Activated CD4-positive, alpha-beta memory T cell treated with anti-CD3 and anti-CD28 coated beads for 36 hours (primary cell): ENCODE measurements at regions not wholly inside any gene's neighbourhood (a gene's known extent, or its start where the extent isn't known, plus 50 kb on each side); places are given as distances from the start of the nearest gene placed in this dataset.

Experiments
- CTCF ChIA-PET: fragments of 350-600 bp; sonication (Branson Sonifier 250); formaldehyde crosslinking; loops from one replicate; lab custom pipeline; 2021; ENCODE audit warnings: antibody characterized with exemption, inconsistent platforms; lab: Charles Lee
- POLR2A ChIA-PET: fragments of 350-600 bp; sonication (Branson Sonifier 250); formaldehyde crosslinking; loops from one replicate; lab custom pipeline; 2021; ENCODE audit warnings: antibody characterized with exemption; lab: Charles Lee
- DNase-seq: peaks from one replicate; pipeline ENCODE4 v3.0.0-alpha.2; 2020
- H3K27ac Mint-ChIP-seq: one replicate; pipeline ENCODE4 v1.8.0; 2021; ENCODE audit warnings: mixed read lengths
- H3K27me3 Mint-ChIP-seq: one replicate; pipeline ENCODE4 v1.8.0; 2021; ENCODE audit warnings: mixed read lengths
- H3K36me3 Mint-ChIP-seq: one replicate; pipeline ENCODE4 v1.8.0; 2021; ENCODE audit warnings: mixed read lengths
- H3K4me1 Mint-ChIP-seq: one replicate; pipeline ENCODE4 v1.8.0; 2021; ENCODE audit warnings: low read depth, mixed read lengths
- H3K4me3 Mint-ChIP-seq: one replicate; pipeline ENCODE4 v1.8.0; 2021; ENCODE audit warnings: mild to moderate bottlenecking, mixed read lengths
- H3K9me3 Mint-ChIP-seq: one replicate; pipeline ENCODE4 v1.8.0; 2021; ENCODE audit warnings: mixed read lengths
- intact Hi-C: fragments of 100-400 bp; cut with micrococcal nuclease; formaldehyde crosslinking; loops from one replicate; pipeline ENCODE4 v1.15.1; 2023

DNA sequence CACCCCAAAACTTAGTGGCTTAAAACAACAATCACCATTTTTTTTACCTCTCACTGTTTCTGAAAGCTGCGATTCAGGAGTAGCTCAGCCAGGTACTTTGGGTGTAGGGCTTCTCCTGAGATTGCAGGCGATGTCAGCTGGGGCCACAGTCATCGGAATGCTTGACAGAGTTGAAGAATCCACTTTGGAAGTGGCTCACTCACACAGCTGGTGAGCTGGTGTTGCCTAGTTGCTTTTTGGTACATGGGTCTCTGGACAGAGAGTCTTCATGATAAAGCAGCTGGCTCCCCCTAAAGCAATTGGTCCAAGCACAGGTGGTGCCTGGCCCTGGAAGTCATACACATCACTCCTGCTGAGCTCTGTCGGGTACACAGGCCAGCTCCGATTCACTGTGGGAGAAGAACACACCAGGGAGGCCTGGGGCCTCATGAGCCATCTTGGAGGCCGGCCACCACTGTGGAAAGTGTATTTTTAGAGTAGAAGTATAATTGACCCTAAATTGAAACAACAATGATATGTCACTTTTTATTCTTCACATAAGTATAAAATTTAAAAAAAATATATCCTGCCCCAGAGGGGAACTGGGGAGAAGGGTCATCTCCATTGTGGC is 75.2 kb upstream of the GALNT2 start:
- intact Hi-C loops: no loop called here
- H3K4me1 Mint-ChIP-seq: no peaks in the 10 kb centered on the region
- DNase-seq: no peak

DNA sequence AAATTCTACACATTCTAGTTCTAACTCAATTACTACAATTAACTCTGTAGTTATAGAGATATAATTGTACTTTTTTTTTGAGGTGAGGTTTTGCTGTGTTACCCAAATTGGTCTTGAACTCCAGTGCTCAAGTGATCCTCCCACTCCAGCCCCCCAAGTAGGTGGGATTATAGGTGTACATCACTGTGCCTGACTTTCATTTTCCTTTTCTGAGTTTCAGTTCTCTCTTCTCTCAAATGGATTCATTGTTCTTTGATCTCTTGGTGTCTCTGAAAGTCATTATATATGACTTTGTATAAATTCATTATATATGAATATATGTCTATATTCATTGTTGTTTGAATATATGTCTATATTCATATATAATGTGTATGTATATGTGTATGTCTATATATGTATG is 74.0 kb upstream of the GALNT2 start:
- ChIA-PET CTCF (no interaction called here), POLR2A (no interaction called here)
- intact Hi-C loops: no loop called here
- Mint-ChIP-seq H3K9me3 (no peaks in the 10 kb centered on the region), H3K4me3 (no peak overlapping the region), H3K27me3 (peaks cover 1% of the 10 kb centered on the region), H3K4me1 (no peaks in the 10 kb centered on the region), H3K36me3 (no peaks in the 10 kb centered on the region), H3K27ac (no peak overlapping the region)
- no peak for DNase-seq

More for the DNA sequence above, 75.2 kb upstream of the GALNT2 start:
- POLR2A ChIA-PET: interaction anchor here (0.6 kb wide), 1 partner anchor 718 kb away, joined by 6 read pairs; no protein-coding TSS in a partner anchor
- H3K27ac Mint-ChIP-seq: no peak overlapping the region
- no peaks in the 10 kb centered on the region for H3K9me3 Mint-ChIP-seq
- CTCF ChIA-PET: interaction anchor here (0.5 kb wide), 1 partner anchor 20 kb away, joined by 3 read pairs; no protein-coding TSS in a partner anchor
- no peaks in the 10 kb centered on the region for H3K36me3 Mint-ChIP-seq
- no peak overlapping the region for H3K4me3 Mint-ChIP-seq
- H3K27me3 Mint-ChIP-seq: peaks cover 1% of the 10 kb centered on the region

DNA sequence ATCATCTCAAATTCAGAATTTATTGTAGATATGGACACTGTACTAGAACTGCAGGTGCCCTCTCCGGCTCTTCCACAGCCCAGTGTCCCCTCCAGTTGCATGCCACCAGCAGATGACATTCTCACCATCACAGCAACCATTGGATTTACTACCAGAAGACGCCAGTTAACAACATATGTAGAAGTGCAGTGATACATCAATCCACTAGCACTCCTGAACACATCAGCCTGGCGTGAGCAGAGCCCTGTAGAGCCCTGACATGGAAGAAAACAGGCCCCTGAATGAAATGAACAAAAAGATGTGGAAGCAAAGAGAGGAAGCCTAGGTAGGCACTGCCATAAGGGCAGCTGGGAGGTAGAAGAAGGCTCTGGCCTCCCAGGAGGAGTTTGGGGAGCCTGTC is 73.1 kb upstream of the GALNT2 start:
- CTCF ChIA-PET: no interaction called here
- Mint-ChIP-seq H3K27ac (no peak overlapping the region), H3K9me3 (no peaks in the 10 kb centered on the region), H3K27me3 (no peaks in the 10 kb centered on the region), H3K36me3 (no peaks in the 10 kb centered on the region), H3K4me1 (no peaks in the 10 kb centered on the region), H3K4me3 (no peak overlapping the region)
- intact Hi-C loops: no loop called here
- DNase-seq: no peak
- POLR2A ChIA-PET: no interaction called here

DNA sequence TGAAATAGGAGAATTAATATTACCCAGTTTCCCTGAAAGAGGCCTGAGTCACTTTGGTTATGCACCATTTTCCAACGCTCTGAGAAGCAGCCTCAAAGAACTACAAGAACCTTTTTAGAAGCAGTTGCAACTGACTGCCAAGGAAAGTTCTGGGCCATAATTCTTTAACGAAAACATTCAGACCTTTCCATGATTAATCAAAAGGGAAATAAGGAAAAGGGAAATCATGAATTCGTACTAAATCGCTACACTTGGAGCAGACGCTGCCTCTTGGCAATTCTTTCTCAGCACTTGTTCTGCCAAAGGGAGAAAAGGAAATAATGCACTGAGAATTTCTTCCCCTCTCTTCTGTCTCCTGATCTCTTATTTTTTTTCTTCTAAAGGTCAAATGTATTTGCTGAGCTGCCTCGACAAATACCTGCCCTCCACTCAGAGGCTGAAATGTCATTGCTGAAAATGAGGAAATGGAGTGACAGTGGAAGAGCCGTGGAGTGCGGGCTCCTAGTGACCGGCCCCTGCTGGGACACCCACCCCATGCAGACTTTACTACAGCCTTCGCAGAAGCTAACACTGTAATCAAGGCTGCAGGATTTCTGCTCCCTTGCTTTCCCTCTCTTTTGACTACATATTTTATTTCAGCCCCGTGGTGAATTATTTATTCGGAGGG is 67.9 kb upstream of the GALNT2 start:
- ChIA-PET CTCF (interaction anchor here (0.7 kb wide), 1 partner anchor 9 kb away, joined by 4 read pairs; no protein-coding TSS in a partner anchor), POLR2A (no interaction called here)
- H3K27me3 Mint-ChIP-seq: no peaks in the 10 kb centered on the region
- no peak overlapping the region for H3K4me3 Mint-ChIP-seq
- H3K27ac Mint-ChIP-seq: no peak overlapping the region
- no peaks in the 10 kb centered on the region for H3K4me1 Mint-ChIP-seq
- H3K36me3 Mint-ChIP-seq: no peaks in the 10 kb centered on the region
- no peak for DNase-seq
- H3K9me3 Mint-ChIP-seq: no peaks in the 10 kb centered on the region
- intact Hi-C loops: no loop called here

DNA sequence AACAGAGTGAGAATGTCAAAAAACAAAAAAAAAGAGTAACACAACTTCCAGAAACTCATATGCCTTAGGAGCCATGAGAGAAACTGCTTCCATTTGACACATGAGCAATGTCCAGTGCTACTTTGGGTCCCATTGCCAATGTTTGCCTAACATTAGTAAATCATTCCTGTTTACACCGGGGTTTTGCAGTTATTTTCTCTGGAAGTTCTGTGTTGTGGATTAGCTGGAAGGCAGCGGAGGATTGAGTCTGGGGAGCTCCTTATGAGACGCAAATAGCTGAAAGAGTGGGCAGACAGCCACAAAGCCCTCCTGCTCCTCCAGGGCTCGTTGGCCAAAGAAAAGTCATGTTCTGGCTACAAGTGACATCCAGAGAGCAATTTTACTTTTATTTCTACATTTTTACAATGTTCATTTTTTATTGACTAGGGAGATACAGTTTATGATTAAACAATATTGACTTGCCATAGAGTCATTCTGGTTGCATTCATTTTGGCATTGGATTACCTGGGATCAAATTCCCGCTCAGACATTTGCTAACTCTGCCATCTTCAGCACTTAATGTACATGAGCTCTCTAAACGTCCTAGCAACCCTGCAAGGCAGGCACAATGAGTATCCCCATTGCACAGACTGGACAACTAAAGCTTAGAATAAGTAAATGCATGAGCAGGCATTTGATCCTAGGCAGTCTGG is 66.4 kb upstream of the GALNT2 start:
- DNase-seq: no peak
- Mint-ChIP-seq H3K9me3 (no peaks in the 10 kb centered on the region), H3K27ac (no peak overlapping the region), H3K4me3 (no peak overlapping the region), H3K4me1 (no peaks in the 10 kb centered on the region), H3K36me3 (no peaks in the 10 kb centered on the region), H3K27me3 (peaks cover 3% of the 10 kb centered on the region)
- ChIA-PET POLR2A (no interaction called here), CTCF (no interaction called here)
- intact Hi-C loops: no loop called here

DNA sequence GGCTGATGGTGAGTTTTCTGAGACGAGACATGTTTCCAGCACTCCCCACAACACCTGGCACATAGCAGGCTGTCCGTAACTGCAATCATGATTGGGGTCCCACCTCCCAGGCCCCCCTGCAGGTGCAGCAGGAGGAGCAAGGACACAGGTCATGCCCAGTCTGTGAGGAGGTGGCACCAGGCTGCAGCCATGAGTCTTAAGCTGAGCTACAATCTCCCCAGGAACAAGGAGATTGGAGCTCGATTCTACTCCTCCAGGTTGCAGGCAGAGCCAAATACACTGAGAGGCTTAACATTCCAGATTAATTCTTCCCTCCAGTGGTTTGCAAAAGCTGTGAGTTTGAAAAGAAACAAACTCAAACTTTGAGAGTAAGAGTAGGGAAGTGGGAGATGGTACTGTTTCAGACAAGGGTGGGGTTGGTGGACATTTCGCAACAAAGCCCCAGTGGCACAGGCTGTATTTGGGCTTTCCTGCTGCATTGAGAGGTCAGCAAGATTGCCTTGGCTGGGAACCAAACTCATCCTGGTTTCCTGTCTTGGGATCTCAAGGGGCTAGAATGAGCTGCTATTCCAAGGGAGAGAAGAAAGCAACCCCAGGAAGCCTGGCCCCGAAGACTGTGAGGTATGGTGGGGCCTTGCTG is 64.8 kb upstream of the GALNT2 start:
- H3K9me3 Mint-ChIP-seq: no peaks in the 10 kb centered on the region
- no peaks in the 10 kb centered on the region for H3K36me3 Mint-ChIP-seq

DNA sequence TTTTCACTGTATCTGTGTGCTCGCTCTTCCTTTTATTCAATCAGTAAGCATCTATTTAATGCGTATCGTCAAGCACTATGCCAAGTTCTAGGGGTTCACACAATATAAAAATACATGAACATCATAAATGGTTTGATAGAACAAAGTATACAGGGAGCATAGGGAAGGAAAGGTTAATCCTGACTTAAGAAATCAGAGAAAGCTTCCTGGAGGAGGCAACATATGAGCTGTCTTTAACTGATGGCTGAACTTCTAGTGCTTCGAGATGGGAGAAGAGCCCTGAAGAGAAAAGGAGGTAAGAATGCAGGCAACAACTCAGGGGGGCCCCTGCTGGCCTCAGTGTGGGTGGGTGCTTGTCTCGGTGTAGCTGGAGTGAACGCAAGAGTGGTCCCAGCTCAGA is 63.6 kb upstream of the GALNT2 start:
- H3K27me3 Mint-ChIP-seq: peaks cover 6% of the 10 kb centered on the region
- intact Hi-C loops: no loop called here
- no peak overlapping the region for H3K4me3 Mint-ChIP-seq
- DNase-seq: no peak
- H3K4me1 Mint-ChIP-seq: no peaks in the 10 kb centered on the region
- no peaks in the 10 kb centered on the region for H3K36me3 Mint-ChIP-seq
- ChIA-PET POLR2A (no interaction called here), CTCF (interaction anchor here (0.9 kb wide), 1 partner anchor 11 kb away, joined by 4 read pairs; no protein-coding TSS in a partner anchor)
- no peak overlapping the region for H3K27ac Mint-ChIP-seq
- H3K9me3 Mint-ChIP-seq: no peaks in the 10 kb centered on the region

More for the DNA sequence above, 64.8 kb upstream of the GALNT2 start:
- intact Hi-C loops: no loop called here
- DNase-seq: no peak
- Mint-ChIP-seq H3K4me1 (no peaks in the 10 kb centered on the region), H3K27me3 (peaks cover 3% of the 10 kb centered on the region), H3K4me3 (no peak overlapping the region), H3K27ac (no peak overlapping the region)
- CTCF ChIA-PET: no interaction called here
- POLR2A ChIA-PET: no interaction called here

DNA sequence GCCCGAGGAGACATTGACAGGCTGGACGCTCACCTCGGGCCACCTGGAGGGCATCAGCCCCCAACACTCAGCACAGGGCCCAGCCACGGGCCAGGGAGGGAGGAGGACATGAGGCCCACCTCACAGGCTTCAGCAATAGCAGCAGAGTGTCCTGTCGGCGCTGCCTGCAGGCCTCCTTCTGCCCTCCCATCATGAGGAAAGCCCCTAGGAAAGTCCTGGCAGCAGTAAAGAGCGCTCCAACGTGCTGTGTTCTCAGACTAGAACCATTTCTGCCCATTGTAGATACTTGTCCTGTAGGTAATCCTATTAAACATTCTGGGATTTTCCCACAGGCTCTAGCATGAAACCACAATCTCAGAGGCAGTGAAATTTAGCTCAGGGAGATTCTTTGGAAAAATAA is 62.0 kb upstream of the GALNT2 start:
- intact Hi-C loops: no loop called here
- Mint-ChIP-seq H3K4me1 (no peaks in the 10 kb centered on the region), H3K27ac (no peak overlapping the region), H3K36me3 (no peaks in the 10 kb centered on the region), H3K4me3 (no peak overlapping the region), H3K27me3 (peaks cover 7% of the 10 kb centered on the region), H3K9me3 (no peaks in the 10 kb centered on the region)
- DNase-seq: no peak
- ChIA-PET POLR2A (no interaction called here), CTCF (no interaction called here)

DNA sequence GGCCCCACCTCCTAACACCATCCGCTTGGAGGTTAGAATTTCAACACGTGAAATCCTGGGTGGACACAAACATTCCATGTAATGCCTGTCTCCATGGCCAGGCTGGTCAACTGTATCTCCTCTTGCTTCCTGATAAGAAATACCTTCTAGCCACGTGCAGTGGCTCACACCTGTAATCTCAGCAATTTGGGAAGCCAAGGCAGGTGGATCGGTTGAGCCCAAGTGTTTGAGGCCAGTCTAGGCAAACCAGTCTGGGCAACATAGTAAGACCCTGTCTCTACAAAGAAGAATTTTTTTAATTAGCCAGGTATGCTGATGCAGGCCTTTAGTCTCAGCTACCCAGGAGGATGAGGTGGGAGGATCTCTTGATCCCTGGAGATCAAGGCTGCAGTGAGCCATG is 58.3 kb upstream of the GALNT2 start:
- CTCF ChIA-PET: no interaction called here
- intact Hi-C loops: no loop called here
- Mint-ChIP-seq H3K9me3 (no peaks in the 10 kb centered on the region), H3K4me1 (no peaks in the 10 kb centered on the region), H3K27me3 (peaks cover 8% of the 10 kb centered on the region), H3K4me3 (no peak overlapping the region), H3K27ac (no peak overlapping the region), H3K36me3 (no peaks in the 10 kb centered on the region)
- POLR2A ChIA-PET: no interaction called here
- DNase-seq: no peak

DNA sequence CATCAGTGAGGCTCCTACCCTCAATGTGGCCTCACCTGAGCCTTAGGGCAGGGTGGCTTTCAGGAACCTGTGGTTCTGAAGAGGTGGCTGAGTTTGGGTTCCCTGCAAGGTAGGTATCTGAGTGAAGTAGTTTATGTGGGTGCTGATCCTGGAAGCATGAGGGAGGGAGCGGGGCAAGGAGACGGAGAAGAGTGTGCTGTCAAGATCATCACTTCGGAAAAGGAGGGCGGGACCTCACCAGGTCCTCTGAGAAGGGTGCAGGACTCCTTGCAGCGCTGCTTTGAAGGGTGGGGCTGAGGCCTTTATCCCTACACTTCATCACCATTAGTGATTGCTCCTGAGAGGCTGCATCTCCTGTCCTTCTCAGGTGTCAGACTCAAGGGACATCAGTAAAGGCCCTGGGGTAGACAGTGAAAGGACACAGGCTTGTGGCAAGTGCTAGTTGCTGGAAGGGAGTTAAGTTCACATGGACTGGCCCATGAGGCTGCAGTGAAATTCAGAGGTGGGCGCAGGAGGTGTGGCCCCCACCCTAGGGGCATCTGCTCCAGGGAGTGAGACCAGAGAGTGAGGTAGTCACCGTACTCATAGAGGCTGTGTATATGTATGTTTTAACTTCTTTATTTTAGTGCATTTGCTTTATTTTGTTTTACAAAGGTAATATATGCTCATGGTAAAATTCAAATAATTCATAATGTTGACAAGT is 57.3 kb upstream of the GALNT2 start:
- no peaks in the 10 kb centered on the region for H3K4me1 Mint-ChIP-seq
- intact Hi-C loops: no loop called here
- POLR2A ChIA-PET: no interaction called here
- H3K36me3 Mint-ChIP-seq: no peaks in the 10 kb centered on the region
- CTCF ChIA-PET: no interaction called here
- H3K9me3 Mint-ChIP-seq: no peaks in the 10 kb centered on the region
- H3K4me3 Mint-ChIP-seq: no peak overlapping the region
- no peak for DNase-seq
- no peak overlapping the region for H3K27ac Mint-ChIP-seq
- H3K27me3 Mint-ChIP-seq: peaks cover 7% of the 10 kb centered on the region

DNA sequence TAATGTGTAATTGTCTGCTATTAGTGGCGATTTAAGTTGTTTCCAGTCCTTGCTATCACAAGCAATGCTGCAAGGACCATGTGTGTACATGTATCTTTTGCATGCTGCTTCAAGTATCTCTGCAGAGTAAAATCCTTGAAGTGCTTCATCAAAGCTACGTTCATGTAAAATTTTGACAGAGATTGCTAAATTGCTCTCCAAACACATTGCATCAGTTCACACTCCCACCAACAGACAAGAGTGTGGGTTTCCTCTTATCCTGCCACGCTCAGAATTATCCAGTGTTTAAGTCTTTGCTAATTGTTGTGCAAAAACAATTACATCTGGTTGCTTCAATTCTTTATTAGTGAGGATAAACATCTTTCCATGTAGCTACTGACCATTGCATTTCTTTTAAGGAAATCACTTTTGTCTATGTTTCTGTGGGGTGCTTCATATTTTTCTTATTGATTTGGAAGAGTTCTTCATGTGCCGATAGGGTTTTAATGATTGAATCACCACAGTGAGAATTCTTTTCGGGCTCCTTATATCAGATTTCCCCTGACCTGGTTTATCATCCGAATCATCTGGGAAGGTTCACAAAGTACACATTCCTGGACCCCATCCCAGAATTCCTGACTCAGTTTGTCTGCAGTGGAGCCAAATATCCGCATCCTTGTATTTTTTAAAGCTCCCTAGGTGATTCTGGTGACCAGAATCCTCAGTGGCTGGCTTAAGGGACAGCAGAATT is 56.3 kb upstream of the GALNT2 start:
- CTCF ChIA-PET: no interaction called here
- no peak overlapping the region for H3K4me3 Mint-ChIP-seq

More for the DNA sequence above, 56.3 kb upstream of the GALNT2 start:
- no peak overlapping the region for H3K27ac Mint-ChIP-seq
- DNase-seq: no peak
- no peaks in the 10 kb centered on the region for H3K9me3 Mint-ChIP-seq
- intact Hi-C loops: no loop called here
- H3K36me3 Mint-ChIP-seq: no peaks in the 10 kb centered on the region
- peaks cover 7% of the 10 kb centered on the region for H3K27me3 Mint-ChIP-seq
- no peaks in the 10 kb centered on the region for H3K4me1 Mint-ChIP-seq
- POLR2A ChIA-PET: no interaction called here
